WTC11 (cell line): ENCODE measurements at regions not wholly inside any gene's neighbourhood (a gene's known extent, or its start where the extent isn't known, plus 50 kb on each side); places are given as distances from the start of the nearest gene placed in this dataset.

ENCODE experiments used
- ARID4B ChIP-seq: sonication (generic); formaldehyde crosslinking; IDR thresholded peaks from 2 replicates; pipeline ENCODE4 v1.8.0; 2023; ENCODE audit warnings: missing genetic modification reagents, mild to moderate bottlenecking, borderline replicate concordance
- CTCF ChIP-seq: fragments of 200-600 bp; IDR thresholded peaks from 2 replicates; pipeline ENCODE4 v1.8.0; 2022; ENCODE audit warnings: antibody characterized with exemption

- TF ChIP-seq CTCF, result no peak
- TF ChIP-seq ARID4B (CRISPR knock-in tag), result no peak
Measured at GRCh38 chr1:79979346-79979745, 972.8 kb upstream of the ADGRL4 start.
